Femur (tissue), 1 donor: ENCODE measurements at regions not wholly inside any gene's neighbourhood (a gene's known extent, or its start where the extent isn't known, plus 50 kb on each side); places are given as distances from the start of the nearest gene placed in this dataset.

Experiments
- DNase-seq: peaks from one replicate; pipeline ENCODE4 v3.0.0-alpha.2; 2017

DNA sequence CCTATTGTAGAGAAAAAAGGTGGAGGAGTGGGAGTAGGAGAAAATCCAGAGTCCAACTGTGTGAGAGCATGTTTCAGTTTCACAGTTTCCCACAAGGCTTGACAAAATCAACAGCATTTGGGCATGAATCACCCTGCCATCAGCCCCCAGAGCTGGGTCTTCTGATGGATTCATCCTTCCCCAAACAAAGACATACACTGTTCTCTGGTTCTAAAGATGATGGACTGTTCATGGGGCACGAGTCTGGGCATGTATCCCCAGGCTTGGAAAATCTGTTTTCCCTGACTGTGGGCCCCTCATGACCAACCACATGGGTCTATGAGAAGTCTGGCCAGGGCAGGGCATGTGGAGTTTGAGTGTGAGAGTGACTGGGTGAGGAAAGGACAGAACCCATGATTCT lies 210.4 kb upstream of the IRX5 start:
- DNase-seq, result no peak

DNA sequence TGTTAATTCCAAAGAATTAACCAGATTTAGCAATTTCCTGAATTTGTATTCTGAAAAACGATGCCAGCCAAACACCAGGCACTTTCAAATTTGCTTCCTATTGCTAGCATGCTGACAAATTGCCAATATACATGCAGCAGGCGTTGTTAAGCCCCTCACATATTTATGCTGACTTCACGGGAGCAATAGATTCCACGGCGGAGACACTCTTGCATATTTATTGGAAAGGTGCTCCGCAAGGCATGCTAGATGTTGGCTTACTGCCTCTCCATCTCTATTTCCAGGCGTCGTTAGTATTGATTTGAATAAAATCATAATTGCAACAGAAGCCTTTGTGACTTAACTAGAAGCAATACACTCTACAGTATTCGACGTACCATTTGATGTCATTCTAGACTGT lies 211.0 kb upstream of the IRX5 start:
- no peak for DNase-seq

DNA sequence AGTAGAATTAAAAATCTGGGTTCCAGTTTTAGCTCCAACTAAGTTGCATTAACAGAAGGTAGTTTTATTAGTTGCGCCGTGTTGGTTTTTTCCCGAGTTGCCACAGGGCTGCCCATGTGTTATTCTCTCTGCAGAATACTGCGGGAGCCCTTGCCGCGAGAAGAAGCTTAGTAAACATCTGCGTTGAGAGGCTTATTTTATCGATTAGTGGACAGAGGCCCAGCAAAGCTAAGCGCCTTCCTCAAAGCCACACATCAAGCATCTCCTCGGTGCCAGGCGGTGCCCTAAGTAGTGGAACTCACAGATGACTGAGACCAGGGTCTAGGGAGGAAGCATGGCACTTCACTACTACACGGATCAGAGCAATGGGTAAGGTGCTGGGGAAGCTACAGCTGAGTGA lies 212.3 kb upstream of the IRX5 start:
- no peak for DNase-seq

DNA sequence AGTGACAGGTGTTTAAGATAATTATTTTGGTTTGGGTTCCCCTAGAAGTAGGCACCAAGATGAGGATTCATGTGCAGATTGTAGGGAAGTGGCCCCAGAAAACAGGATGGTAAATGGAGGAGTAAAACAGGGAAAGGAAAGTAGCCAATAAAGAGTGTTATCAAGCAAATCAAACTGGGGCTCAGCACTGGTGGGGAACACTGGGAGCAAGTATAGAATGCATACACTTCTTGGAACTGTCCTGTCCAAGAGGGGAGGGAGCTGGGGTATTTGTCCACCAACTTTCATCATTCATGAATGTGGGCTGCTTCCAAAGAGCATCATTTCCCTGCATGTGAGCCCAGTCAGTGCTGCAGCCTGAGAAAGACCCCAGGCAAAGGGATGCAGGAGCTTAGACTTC lies 215.7 kb upstream of the IRX5 start:
- DNase-seq, result no peak

- DNase-seq, result no peak
These were observed 217.8 kb upstream of the IRX5 start for GRCh38 chr16:54712866-54713265.

GRCh38 chr16:54707813-54708212 lies 222.9 kb upstream of the IRX5 start:
- no peak for DNase-seq

GRCh38 chr16:54706406-54706805 lies 224.3 kb upstream of the IRX5 start:
- no peak for DNase-seq

DNA sequence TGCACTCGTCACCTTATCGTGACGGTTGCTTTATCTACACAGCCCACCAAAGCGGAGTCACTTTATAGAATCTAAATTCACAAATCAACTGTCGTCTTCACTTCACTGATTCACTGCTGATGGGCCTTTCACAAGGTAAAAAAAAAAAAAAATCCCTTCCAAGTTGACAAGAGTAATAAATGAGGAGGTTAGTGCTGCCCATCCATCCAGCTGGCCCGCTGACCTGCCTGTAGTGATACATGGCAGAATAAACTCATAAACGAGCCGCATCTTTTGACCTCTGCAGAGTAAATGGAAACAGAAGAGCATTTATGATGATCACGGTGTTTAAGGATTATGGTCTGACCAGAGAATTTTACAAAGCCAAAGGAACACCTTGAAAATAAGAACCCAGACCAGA lies 227.3 kb upstream of the IRX5 start:
- DNase-seq, result no peak

GRCh38 chr16:54699656-54700055 lies 231.0 kb upstream of the IRX5 start:
- no peak for DNase-seq

GRCh38 chr16:54697677-54698076 lies 233.0 kb upstream of the IRX5 start:
- DNase-seq, result no peak

DNA sequence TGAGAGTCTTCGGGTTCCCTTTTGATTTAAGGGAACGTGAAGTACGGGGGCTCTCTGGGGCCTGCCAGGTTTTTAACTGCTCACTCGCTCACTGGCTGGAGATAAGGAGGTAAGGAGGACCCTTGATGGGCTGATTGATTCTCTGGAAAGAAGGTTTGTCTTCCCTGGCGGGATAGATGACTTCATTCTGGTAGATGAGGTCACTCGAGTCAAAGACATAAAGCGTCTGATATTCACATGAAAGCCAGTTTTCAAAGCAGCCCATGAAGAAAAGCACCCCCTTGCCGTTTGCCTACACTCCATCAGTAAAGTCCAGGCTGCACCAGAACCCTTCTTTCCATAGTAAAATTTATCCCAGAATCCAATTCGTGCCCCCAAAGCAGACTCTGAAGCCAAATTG lies 233.7 kb upstream of the IRX5 start:
- DNase-seq, result no peak

DNA sequence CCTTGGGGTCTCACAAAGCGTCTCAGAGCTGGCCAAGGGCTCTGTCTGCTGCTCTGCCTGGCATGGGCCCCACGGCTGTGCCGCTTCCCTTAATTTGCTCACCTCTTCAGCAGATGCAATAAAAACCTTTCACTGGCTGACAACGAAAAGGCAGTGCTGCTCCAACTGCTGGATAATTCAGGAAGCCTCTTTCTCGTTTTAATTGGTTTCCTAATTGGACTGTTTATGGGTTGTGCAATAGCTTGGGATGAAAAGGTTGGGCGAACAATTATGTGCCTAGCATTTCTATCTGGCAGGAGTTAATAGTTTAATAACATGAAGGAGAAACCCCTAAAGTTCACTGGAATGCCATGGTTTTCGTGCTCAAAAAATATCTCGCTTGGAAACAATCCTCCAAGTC lies 234.1 kb upstream of the IRX5 start:
- no peak for DNase-seq

DNA sequence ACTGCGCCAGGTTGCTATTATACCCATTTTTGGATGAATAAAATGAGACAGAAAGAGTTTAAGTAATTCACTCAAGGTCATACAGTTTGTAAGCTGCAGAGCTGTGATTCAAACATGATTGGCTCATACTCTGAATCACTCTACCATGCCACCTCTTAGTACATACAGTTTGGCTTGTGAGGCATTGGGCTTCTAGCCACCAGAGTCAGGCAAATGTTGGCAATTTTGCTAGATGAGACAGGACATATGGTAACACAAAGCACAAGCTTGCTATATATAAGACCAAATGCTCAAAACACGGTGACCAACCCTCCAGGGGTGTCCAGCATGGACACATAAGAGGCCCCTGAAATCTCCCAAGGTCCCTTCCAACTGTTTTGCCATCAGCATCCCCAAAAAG lies 236.0 kb upstream of the IRX5 start:
- no peak for DNase-seq

DNA sequence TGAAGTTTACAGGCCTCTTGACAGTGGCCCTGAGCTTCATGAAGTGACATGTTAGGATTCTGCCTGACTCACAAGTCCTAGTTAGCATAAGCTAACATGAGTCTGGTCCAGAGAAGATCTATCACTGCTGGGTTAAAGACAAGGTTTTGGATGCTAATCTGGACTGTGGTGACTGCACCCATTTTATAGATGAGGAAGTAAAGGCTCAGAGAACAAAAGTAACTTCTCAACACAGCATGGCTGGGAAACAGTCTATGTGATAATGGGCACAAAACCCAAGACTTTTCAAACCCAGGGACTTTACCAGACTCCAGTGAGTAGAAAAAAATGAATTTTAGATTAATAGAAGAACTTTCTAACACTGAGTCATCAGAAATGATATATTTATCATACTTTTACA lies 236.8 kb upstream of the IRX5 start:
- DNase-seq, result no peak

GRCh38 chr16:54690710-54691109 lies 240.0 kb upstream of the IRX5 start:
- no peak for DNase-seq

DNA sequence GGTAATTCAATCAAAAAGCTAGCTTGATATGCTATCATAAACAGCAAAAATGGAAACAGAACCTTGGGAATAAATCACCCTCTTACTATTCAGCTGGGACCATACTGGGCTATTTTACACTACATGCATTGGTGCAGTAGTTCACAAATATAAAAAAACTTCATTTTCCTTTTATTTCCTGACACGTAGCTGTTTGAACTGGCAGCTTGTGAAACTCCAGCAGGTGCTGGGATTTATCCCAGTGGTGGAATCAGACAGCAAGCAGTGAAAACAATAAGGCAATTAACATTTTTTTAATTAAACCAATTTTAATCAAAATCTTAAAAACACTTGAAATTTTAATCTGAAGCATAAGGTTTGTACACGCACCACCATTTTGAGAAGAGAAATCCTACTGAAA lies 240.4 kb upstream of the IRX5 start:
- DNase-seq, result no peak

GRCh38 chr16:54689072-54689865 lies 241.4 kb upstream of the IRX5 start:
- DNase-seq, result no peak

- no peak for DNase-seq
These were observed 242.3 kb upstream of the IRX5 start for GRCh38 chr16:54688339-54688738.

DNA sequence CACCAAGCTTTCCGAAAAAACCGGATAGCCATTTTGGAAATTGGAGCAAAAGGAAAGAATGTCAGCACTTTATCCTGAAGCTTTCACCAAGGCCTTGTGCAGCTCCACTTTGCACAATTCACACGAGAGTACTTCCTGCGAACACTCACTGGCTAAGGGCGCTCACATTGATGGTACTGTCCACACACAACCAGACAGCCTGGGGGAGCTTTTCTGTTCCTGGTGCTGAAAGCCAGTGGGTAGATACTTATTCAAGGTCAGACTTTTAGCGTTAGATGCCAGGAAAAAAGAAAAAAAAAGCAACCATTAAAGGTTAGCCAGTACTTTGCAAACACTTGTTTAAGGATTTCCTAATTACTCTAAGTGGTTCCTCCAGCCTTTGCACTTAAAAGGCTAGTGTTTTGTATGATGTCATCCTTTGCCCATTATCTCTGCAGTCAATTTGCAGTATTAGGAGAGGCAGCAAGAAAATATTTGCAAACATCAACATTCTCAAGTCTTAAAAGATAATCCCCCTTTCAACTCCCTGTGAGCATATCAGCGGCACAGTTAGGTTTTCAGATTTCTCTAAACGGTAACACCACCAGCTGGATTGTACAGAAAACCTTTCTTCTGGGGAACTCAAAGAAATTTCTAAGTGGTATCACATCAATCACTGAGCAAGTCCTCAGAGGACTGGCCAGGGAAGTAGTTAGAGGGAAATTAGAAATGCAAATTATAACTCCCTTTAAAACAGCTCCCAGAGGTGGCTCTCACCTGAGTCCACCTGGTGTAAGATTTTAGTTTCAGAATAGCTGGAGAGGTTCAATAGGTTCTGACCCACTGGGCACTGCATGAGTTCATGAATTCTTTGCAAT lies 243.4 kb upstream of the IRX5 start:
- DNase-seq, result no peak

DNA sequence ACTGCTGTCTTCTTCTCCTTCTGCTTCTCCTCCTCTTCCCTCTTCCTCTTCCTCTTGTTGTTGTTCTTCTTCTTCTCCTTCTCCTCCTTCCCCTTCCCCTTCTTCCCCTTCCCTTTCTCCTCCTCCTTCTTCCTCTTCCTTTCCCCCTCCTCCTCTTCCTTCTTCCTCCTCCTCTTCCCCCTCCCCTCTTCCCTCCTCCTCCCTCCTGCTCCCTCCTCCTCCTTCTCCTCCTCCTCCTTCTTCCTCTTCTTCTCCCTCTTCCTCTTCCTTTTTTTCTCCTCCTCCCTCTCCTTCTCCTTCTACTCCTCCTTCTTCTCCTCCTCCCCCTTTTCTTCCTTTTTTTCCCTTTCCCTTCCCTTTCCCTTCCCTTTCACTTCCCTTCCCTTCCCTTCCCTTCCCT lies 245.0 kb upstream of the IRX5 start:
- DNase-seq, result no peak

DNA sequence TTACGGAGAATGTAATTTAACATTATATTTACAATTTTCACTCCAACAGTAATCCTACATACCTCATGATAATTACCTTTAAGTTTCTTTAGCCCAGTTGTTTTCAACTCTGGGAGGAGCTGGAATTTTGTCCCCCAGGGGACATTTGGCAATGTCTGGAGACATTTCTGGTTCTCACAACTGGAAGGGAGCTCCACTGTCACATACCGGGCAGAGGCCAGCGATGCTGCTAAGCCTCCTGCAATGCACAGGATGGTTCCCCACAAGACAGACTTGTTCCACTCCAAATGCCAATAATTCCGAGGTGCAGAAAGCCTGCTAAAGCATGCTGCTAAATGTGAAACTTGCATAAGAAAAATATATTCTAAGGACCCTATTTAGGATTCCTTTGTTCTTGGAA lies 251.1 kb upstream of the IRX5 start:
- DNase-seq, result no peak

DNA sequence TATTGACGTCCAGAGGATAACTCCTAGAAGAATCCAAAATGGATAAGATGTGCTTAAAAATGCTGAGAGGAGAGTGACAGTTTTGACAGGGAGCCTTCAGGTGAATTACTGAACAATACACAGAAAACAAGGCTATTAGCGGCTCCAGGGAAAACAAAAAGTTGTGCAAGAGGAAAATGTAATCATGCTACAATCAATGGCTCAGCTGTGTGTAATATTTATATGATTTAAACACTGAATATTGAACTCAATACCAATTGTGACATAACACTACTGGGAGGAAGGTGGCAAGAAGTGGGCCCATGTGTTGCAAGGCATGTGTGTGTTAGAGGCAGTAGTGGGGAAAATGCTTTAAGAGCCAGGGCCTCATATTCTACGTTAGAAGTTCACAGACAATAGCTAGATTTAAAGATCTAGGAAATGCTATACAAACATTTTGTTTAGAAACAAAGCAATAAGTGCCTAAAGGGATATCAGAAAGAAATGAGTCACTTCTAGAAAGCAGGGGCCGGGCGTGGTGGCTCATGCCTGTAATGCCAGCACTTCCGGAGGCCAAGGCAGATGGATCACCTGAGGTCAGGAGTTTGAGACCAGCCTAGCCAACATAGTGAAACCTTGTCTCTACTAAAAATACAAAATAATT lies 253.2 kb upstream of the IRX5 start:
- DNase-seq, result no peak

DNA sequence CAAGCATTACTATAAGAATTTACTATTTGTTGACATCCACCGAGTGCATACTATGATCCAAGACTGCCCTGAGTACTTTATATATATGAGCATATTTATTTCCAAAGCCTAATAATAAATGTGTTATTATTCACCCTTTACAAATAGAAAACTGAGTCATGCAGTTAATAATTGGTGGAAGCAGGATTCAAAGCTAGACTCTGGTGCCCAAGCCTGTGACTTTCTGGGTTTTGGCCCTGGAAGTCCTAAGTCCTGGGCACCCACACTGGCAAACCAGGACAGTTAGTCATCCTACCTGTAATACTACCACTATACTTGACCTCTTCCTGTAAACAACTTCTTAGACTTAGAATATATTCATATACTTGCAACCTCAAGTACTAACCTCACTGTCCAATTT lies 257.4 kb upstream of the IRX5 start:
- no peak for DNase-seq

GRCh38 chr16:54672500-54672899 lies 258.2 kb upstream of the IRX5 start:
- no peak for DNase-seq
